Heart left ventricle (tissue), 16 donors: ENCODE measurements at regions not wholly inside any gene's neighbourhood (a gene's known extent, or its start where the extent isn't known, plus 50 kb on each side); places are given as distances from the start of the nearest gene placed in this dataset.

Experiments
- ATAC-seq, 4 donors: fragments of 200-7000 bp; cut with Tn5 transposase; one replicate each; pipeline ENCODE4 v1.9.1; 2020 to 2022; ENCODE audit warnings: moderate library complexity in 4 of 4, mild to moderate bottlenecking in 3 of 4, moderate number of reproducible peaks in 1 of 4
- DNase-seq, 5 donors: peaks; one replicate each; pipeline ENCODE4 v3.0.0-alpha.2; 2020
- H3K27ac ChIP-seq, 12 donors: fragments of 200-600 bp; sonication (generic) in 4 of 12; one replicate each; pipeline versions ENCODE4 v1.5.0 to v1.8.0; 2016 to 2022; ENCODE audit warnings: mild to moderate bottlenecking in 2 of 12
- H3K27me3 ChIP-seq, 9 donors: fragments of 200-600 bp; sonication (generic) in 2 of 9; one replicate each; pipeline versions ENCODE4 v1.5.1 to v1.8.0; 2016 to 2022; ENCODE audit warnings: mild to moderate bottlenecking in 3 of 9
- H3K36me3 ChIP-seq, 9 donors: fragments of 200-600 bp; sonication (generic) in 2 of 9; one replicate each; pipeline versions ENCODE4 v1.5.0 to v1.8.0; 2018 to 2022; ENCODE audit warnings: mild to moderate bottlenecking in 2 of 9
- H3K4me1 ChIP-seq, 12 donors: fragments of 200-600 bp; sonication (generic) in 4 of 12; one replicate each; pipeline versions ENCODE4 v1.5.0 to v1.8.0; 2016 to 2022; ENCODE audit warnings: mild to moderate bottlenecking in 3 of 12
- H3K4me3 ChIP-seq, 12 donors: fragments of 200-600 bp; sonication (generic) in 4 of 12; one replicate each; pipeline versions ENCODE4 v1.5.0 to v1.8.0; 2017 to 2022; ENCODE audit warnings: mild to moderate bottlenecking in 9 of 12, moderate library complexity in 4 of 12
- H3K9me3 ChIP-seq, 12 donors: fragments of 200-600 bp; sonication (generic) in 4 of 12; one replicate each; pipeline versions ENCODE4 v1.5.0 to v1.8.0; 2016 to 2022; ENCODE audit warnings: mild to moderate bottlenecking in 1 of 12
- POLR2A ChIP-seq, 2 donors: fragments of 450-650 bp; IDR thresholded peaks; one replicate each; pipeline ENCODE4 v1.6.1; 2017; ENCODE audit warnings: antibody characterized with exemption in 2 of 2, mild to moderate bottlenecking in 2 of 2, moderate library complexity in 2 of 2
- WGBS, 4 donors: extraction: QIAGEN DNeasy Blood & Tissue Kit in 2 of 4; methylation state at CpG; one replicate each; pipeline versions ENCODE4 v1.1.5 to v1.1.7; 2013 to 2018; 5-methylcytosine and 5-hydroxymethylcytosine counted together
- intact Hi-C, 10 donors: fragments of 100-400 bp; cut with DNase I; formaldehyde crosslinking; loops; one replicate each; pipeline versions ENCODE4 v1.11.1 to v1.14.2; 2022
- TF ChIP-seq, protein P1 (sequence below), 12 donors: fragments of 200-600 bp; sonication (generic) in 4 of 12; IDR thresholded peaks; one replicate each; pipeline versions ENCODE4 v1.5.0 to v1.8.0; 2018 to 2022; ENCODE audit warnings: antibody characterized with exemption in 12 of 12, mild to moderate bottlenecking in 5 of 12
- donor health status: ischemic (EF 13 %, LVEDD 7.1; RV severe dilation, severe dysfunction).
- donor health status: healthy with polysubstance abuse.
- donor health status: DM: no; HTN: yes; CAD: no.
- donor health status: DM: no; HTN: no; CAD: no.
- donor health status: ischemic (EF 25% LVEDD 6.9; RV normal size, moderate dysfunction).
- donor health status: ischemic (EF 25% LVEDD 5.7; RV mildly dilated, moderate dysfunction).
- donor health status: healthy.
- donor health status: DM: yes; HTN: yes; CAD: no.
- donor health status: ischemic (EF 35%, LVEDD 5.7; RV mildly dilated, moderate dysfunction).
- donor health status: nonischemic (EF 11% LVEDD 7.7; RV severe dilation, severe dysfunction).
- donor health status: DM: yes; HTN: yes; CAD: no.
- donor health status: PGD.
- donor health status: ischemic (EF 29% LVEDD 5.4; RV normal size, mild dysfunction).
- donor health status: nonischemic (EF 23%, LVEDD 6.1; RV moderate dilation, normal function).

- WGBS, 4 donors, result 83 to 89% (median 84%) methylated on average over 2 to 4 of the region's 4 CpGs
- Histone ChIP-seq H3K4me3 (no peak overlapping the region), H3K36me3 (no peaks in the 10 kb centered on the region), H3K9me3 (no peaks in the 10 kb centered on the region), H3K4me1 (no peaks in the 10 kb centered on the region), H3K27me3 (peaks cover 0 to 11% (median 0%) of the 10 kb centered on the region in 9 donors), H3K27ac (no peak overlapping the region)
- no peak for ATAC-seq
- no peak for DNase-seq
- no peak for TF ChIP-seq POLR2A (IDR thresholded peaks at IDR 0.05)
- TF ChIP-seq, protein P1, sequence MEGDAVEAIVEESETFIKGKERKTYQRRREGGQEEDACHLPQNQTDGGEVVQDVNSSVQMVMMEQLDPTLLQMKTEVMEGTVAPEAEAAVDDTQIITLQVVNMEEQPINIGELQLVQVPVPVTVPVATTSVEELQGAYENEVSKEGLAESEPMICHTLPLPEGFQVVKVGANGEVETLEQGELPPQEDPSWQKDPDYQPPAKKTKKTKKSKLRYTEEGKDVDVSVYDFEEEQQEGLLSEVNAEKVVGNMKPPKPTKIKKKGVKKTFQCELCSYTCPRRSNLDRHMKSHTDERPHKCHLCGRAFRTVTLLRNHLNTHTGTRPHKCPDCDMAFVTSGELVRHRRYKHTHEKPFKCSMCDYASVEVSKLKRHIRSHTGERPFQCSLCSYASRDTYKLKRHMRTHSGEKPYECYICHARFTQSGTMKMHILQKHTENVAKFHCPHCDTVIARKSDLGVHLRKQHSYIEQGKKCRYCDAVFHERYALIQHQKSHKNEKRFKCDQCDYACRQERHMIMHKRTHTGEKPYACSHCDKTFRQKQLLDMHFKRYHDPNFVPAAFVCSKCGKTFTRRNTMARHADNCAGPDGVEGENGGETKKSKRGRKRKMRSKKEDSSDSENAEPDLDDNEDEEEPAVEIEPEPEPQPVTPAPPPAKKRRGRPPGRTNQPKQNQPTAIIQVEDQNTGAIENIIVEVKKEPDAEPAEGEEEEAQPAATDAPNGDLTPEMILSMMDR (IDR thresholded peaks at IDR 0.05), result no peak
- intact Hi-C loops, result no loop called here
Observed at GRCh38 chr22:27181537-27181936, 524.1 kb downstream of the MIAT start.

GRCh38 chr22:27183474-27183873, 526.1 kb downstream of the MIAT start:
- no peak for ATAC-seq
- Histone ChIP-seq H3K9me3 (no peaks in the 10 kb centered on the region), H3K27ac (no peak overlapping the region), H3K27me3 (peaks cover 0 to 10% (median 0%) of the 10 kb centered on the region in 9 donors), H3K4me3 (no peak overlapping the region), H3K36me3 (no peaks in the 10 kb centered on the region), H3K4me1 (no peaks in the 10 kb centered on the region)
- intact Hi-C loops, result no loop called here
- no peak for TF ChIP-seq POLR2A (IDR thresholded peaks at IDR 0.05)
- TF ChIP-seq, protein P1 (IDR thresholded peaks at IDR 0.05), result no peak
- DNase-seq, result no peak
- WGBS, 4 donors, result 85 to 90% (median 88%) methylated on average over 6 of the region's 6 CpGs

DNA sequence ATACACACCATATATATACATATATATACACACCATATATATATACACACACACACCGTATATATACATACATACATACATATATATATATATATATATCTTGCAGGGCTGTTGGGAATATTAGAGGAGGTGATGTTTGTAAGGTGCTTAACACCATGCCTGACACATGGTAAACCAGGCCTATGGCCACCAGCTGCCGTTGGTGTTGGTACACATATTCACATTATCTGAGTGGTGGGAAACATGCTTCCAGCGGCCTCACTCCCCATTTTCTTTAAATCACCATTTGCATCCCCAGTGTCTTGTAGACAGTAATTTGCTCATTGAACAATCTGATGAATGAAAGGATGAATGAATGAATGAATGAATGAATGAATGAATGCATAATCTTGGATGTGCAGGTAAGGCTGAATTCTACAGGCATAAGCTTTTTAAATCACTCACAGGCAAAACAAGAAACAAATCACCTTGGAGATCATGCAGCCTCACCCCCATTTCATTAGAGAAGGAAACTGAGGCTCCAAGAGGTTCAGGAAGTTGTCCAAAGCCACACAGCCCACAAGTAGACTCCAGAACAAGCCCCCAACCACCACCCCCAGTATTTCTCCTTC, 527.8 kb downstream of the MIAT start:
- no peak for ATAC-seq
- no peaks in the 10 kb centered on the region for H3K36me3 ChIP-seq
- DNase-seq, result no peak
- H3K27me3 ChIP-seq, result peaks cover 0 to 20% (median 0%) of the 10 kb centered on the region in 9 donors
- 86 to 95% (median 93%) methylated on average over 3 of the region's 3 CpGs for WGBS, 4 donors
- no peaks in the 10 kb centered on the region for H3K4me1 ChIP-seq
- H3K27ac ChIP-seq, result no peak overlapping the region
- intact Hi-C loops, result no loop called here
- no peak overlapping the region for H3K4me3 ChIP-seq
- no peaks in the 10 kb centered on the region for H3K9me3 ChIP-seq
- TF ChIP-seq, protein P1 (IDR thresholded peaks at IDR 0.05), result no peak
- no peak for TF ChIP-seq POLR2A (IDR thresholded peaks at IDR 0.05)

- Histone ChIP-seq H3K27me3 (peaks cover 0 to 20% (median 0%) of the 10 kb centered on the region in 9 donors), H3K27ac (no peak overlapping the region), H3K4me1 (no peaks in the 10 kb centered on the region), H3K36me3 (no peaks in the 10 kb centered on the region), H3K9me3 (peaks cover 0 to under 1% (median 0%) of the 10 kb centered on the region in 12 donors), H3K4me3 (no peak overlapping the region)
- 76 to 87% (median 86%) methylated on average over 8 to 12 of the region's 12 CpGs for WGBS, 4 donors
- no peak for DNase-seq
- no peak for TF ChIP-seq POLR2A (IDR thresholded peaks at IDR 0.05)
- ATAC-seq, result no peak
- intact Hi-C loops, result no loop called here
Observed at GRCh38 chr22:27185760-27186302, 528.4 kb downstream of the MIAT start.
